Upper lobe of left lung (tissue), 4 donors: ENCODE measurements at regions not wholly inside any gene's neighbourhood (a gene's known extent, or its start where the extent isn't known, plus 50 kb on each side); places are given as distances from the start of the nearest gene placed in this dataset.

Source experiments
- CTCF ChIP-seq, 6 experiments: fragments of 450-650 bp in 4 of 6; fragments of 200-600 bp in 2 of 6; sonication (generic) in 2 of 6; IDR thresholded peaks; one replicate each; pipeline ENCODE4 v1.5.1; 2016 to 2019; ENCODE audit warnings: antibody characterized with exemption in 6 of 6
- POLR2A ChIP-seq, 4 donors: fragments of 450-650 bp; IDR thresholded peaks; one replicate each; pipeline ENCODE4 v1.5.1; 2016 to 2017; ENCODE audit warnings: antibody characterized with exemption in 4 of 4, mild to moderate bottlenecking in 2 of 4
- POLR2AphosphoS5 ChIP-seq, 2 donors: sonication (generic); formaldehyde crosslinking; IDR thresholded peaks; one replicate each; pipeline ENCODE4 v1.5.1; 2017; ENCODE audit warnings: antibody characterized with exemption in 2 of 2

GRCh38 chr5:159658266-159658925 is 257.9 kb upstream of the ADRA1B start:
- TF ChIP-seq CTCF (IDR thresholded peaks at IDR 0.05), result no peak
- TF ChIP-seq POLR2A (IDR thresholded peaks at IDR 0.05), result no peak
- no peak for TF ChIP-seq POLR2AphosphoS5 (IDR thresholded peaks at IDR 0.05)
